ENCODE measurements at regions not wholly inside any gene's neighbourhood (a gene's known extent, or its start where the extent isn't known, plus 50 kb on each side); places are given as distances from the start of the nearest gene placed in this dataset.
A peak's percentile ranks its signal among the peaks of the same experiment; 100 is the strongest.

DNA sequence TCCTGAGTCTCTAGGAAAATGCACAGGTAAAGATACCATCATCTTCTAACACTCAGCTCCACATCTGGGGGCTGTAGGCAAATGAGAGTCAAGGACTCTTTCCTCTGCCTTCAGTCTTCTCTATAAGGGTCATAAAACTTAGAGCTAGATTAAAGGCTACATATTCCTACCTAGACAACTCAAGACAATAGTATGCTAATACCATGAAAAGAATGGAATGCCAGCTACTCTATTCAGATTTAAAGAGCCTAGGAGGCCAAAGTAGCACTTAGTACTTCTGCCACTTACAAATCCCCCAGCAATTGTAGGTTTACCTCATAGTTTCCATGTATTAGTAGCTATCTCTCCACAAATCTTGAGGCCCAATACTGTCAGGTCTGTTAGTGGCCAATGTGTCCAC, 453.0 kb downstream of the SLITRK5 start:
- Histone ChIP-seq H3K36me3 (ENCODE audit: insufficient read depth, low read length) (no peaks in the 10 kb centered on the region), H3K4me3 (no peak overlapping the region), H3K27ac (no peak overlapping the region), H3K9ac (ENCODE audit: insufficient read length) (no peak overlapping the region), H3K9me3 (ENCODE audit: low read depth, low read length) (no peaks in the 10 kb centered on the region)
- DNase-seq (ENCODE audit: low read depth, low spot score), result no peak
- no peak for TF ChIP-seq EZH2 (IDR thresholded peaks at IDR 0.05)
- TF ChIP-seq POLR2AphosphoS5 (IDR thresholded peaks at IDR 0.05; ENCODE audit: borderline replicate concordance, low read depth, low read length), result no peak
- no peak for TF ChIP-seq FOXP2 (optimal IDR thresholded peaks at IDR 0.05; ENCODE audit: control extremely low read depth, extremely low read length, insufficient read depth)

DNA sequence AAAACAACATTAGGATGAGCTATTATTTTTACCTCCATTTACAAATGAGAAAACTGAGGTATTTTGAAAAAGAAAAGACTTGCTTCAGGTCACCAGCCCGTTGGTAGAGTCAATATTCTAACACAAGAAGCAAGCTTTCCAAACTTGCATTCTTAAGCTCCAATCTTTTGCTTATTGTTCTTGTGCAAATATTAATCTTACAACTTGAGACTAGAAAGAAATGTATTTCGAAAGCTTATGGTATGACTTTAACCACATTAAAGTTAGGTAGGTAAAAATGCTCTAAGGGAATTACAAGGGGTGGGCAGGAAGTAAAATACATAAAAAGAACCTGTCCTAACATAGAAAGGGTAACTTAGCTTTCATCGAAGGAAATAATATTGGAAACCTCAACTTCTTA, 453.9 kb downstream of the SLITRK5 start:
- H3K36me3 ChIP-seq (ENCODE audit: insufficient read depth, low read length), result no peaks in the 10 kb centered on the region

GRCh38 chr13:88136098-88136790, 465.1 kb downstream of the SLITRK5 start:
- H3K9me3 ChIP-seq (ENCODE audit: low read depth, low read length), result no peaks in the 10 kb centered on the region
- DNase-seq (ENCODE audit: low read depth, low spot score), result no peak
- TF ChIP-seq EZH2 (IDR thresholded peaks at IDR 0.05) (no peak), POLR2AphosphoS5 (IDR thresholded peaks at IDR 0.05; ENCODE audit: borderline replicate concordance, low read depth, low read length) (no peak), FOXP2 (optimal IDR thresholded peaks at IDR 0.05; ENCODE audit: control extremely low read depth, extremely low read length, insufficient read depth) (no peak)
- H3K27ac ChIP-seq, result no peak overlapping the region
- H3K4me3 ChIP-seq, result no peak overlapping the region
- H3K36me3 ChIP-seq (ENCODE audit: insufficient read depth, low read length), result no peaks in the 10 kb centered on the region
- no peak overlapping the region for H3K9ac ChIP-seq (ENCODE audit: insufficient read length)

More for the DNA sequence above, 453.9 kb downstream of the SLITRK5 start:
- no peak overlapping the region for H3K9ac ChIP-seq (ENCODE audit: insufficient read length)
- TF ChIP-seq POLR2AphosphoS5 (IDR thresholded peaks at IDR 0.05; ENCODE audit: borderline replicate concordance, low read depth, low read length), result no peak
- TF ChIP-seq FOXP2 (optimal IDR thresholded peaks at IDR 0.05; ENCODE audit: control extremely low read depth, extremely low read length, insufficient read depth), result no peak
- TF ChIP-seq EZH2 (IDR thresholded peaks at IDR 0.05), result no peak
- no peak overlapping the region for H3K27ac ChIP-seq
- no peak for DNase-seq (ENCODE audit: low read depth, low spot score)
- H3K4me3 ChIP-seq, result no peak overlapping the region
- H3K9me3 ChIP-seq (ENCODE audit: low read depth, low read length), result no peaks in the 10 kb centered on the region

DNA sequence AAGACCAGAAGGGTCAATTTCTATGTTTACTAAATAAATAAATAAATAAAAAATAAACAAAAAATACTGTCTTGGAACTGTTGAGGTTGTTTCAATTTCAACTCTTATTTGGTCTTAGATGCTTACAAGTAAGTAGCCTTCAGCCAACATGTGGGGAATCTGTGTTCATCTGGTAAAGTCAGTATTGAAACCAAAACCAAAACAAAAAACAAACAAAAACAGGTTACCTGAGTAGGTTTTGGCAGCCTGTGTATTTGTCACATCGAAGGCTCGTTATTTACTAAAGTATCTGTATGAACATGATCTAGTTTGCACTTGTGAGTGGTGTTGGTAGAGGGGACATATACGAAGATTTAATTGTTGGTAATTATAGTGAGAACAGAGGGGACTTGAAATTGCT, 471.5 kb downstream of the SLITRK5 start:
- no peaks in the 10 kb centered on the region for H3K9me3 ChIP-seq (ENCODE audit: low read depth, low read length)
- no peak for DNase-seq (ENCODE audit: low read depth, low spot score)
- TF ChIP-seq POLR2AphosphoS5 (IDR thresholded peaks at IDR 0.05; ENCODE audit: borderline replicate concordance, low read depth, low read length) (no peak), FOXP2 (optimal IDR thresholded peaks at IDR 0.05; ENCODE audit: control extremely low read depth, extremely low read length, insufficient read depth) (no peak), EZH2 (IDR thresholded peaks at IDR 0.05) (no peak)

GRCh38 chr13:88144580-88144979, 473.4 kb downstream of the SLITRK5 start:
- Histone ChIP-seq H3K4me3 (no peak overlapping the region), H3K9ac (ENCODE audit: insufficient read length) (no peak overlapping the region), H3K27ac (no peak overlapping the region), H3K9me3 (ENCODE audit: low read depth, low read length) (no peaks in the 10 kb centered on the region), H3K36me3 (ENCODE audit: insufficient read depth, low read length) (no peaks in the 10 kb centered on the region)
- TF ChIP-seq POLR2AphosphoS5 (IDR thresholded peaks at IDR 0.05; ENCODE audit: borderline replicate concordance, low read depth, low read length) (no peak), FOXP2 (optimal IDR thresholded peaks at IDR 0.05; ENCODE audit: control extremely low read depth, extremely low read length, insufficient read depth) (no peak), EZH2 (IDR thresholded peaks at IDR 0.05) (no peak)
- no peak for DNase-seq (ENCODE audit: low read depth, low spot score)

More for the DNA sequence above, 471.5 kb downstream of the SLITRK5 start:
- no peak overlapping the region for H3K27ac ChIP-seq
- no peaks in the 10 kb centered on the region for H3K36me3 ChIP-seq (ENCODE audit: insufficient read depth, low read length)
- no peak overlapping the region for H3K9ac ChIP-seq (ENCODE audit: insufficient read length)
- no peak overlapping the region for H3K4me3 ChIP-seq

DNA sequence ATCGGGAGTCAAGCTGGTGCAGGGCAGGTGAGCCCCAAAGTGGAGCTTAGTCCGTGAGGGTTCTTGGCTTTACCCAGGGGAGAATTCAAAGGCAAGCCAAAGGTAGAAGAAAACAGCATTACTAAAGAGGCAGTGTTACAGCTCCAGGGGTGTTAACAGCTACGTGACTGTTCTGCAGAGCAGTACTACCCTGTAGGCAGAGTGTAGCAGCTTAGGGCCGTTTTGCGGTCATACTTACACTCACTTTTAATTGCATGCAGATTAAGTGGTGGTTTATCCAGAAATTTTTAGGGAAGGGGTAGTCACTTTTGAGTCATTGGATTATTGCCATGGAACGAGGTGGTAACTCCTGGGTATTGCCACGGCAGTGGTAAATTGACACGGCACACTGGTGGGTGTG, 482.2 kb downstream of the SLITRK5 start:
- Histone ChIP-seq H3K4me3 (peak overlapping the region; percentile 28), H3K9ac (ENCODE audit: insufficient read length) (no peak overlapping the region), H3K27ac (0 out of 2 replicates have a peak overlapping the region, but pooled peaks have one; percentile 33), H3K36me3 (ENCODE audit: insufficient read depth, low read length) (no peaks in the 10 kb centered on the region), H3K9me3 (ENCODE audit: low read depth, low read length) (no peaks in the 10 kb centered on the region)
- DNase-seq (ENCODE audit: low read depth, low spot score), result peak; percentile 20
- TF ChIP-seq POLR2AphosphoS5 (IDR thresholded peaks at IDR 0.05; ENCODE audit: borderline replicate concordance, low read depth, low read length) (no peak), EZH2 (IDR thresholded peaks at IDR 0.05) (no peak), FOXP2 (optimal IDR thresholded peaks at IDR 0.05; ENCODE audit: control extremely low read depth, extremely low read length, insufficient read depth) (no peak)

DNA sequence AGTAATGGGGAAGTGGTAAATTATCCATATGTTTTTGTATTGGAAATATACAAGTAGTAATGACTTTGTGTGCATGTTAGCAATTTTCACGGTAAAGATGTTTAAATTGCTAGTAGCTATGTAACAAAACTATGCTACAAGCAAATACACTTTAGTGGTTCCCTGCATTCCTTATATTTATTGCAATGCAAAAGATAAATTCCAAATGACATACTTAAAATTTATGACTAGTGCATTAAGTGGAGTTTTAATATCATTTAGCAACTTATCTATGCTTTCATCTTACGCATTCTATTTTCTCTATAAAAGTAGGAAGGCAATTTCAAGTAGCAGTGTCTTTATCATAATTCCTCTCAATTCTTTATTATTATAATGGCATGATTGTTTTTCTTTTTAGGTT, 482.8 kb downstream of the SLITRK5 start:
- Histone ChIP-seq H3K4me3 (peak overlapping the region; percentile 28), H3K36me3 (ENCODE audit: insufficient read depth, low read length) (no peaks in the 10 kb centered on the region), H3K9me3 (ENCODE audit: low read depth, low read length) (no peaks in the 10 kb centered on the region), H3K9ac (ENCODE audit: insufficient read length) (no peak overlapping the region), H3K27ac (peak overlapping the region; percentile 33; the same call in 1 of the 2 replicates)
- peak; percentile 56 for DNase-seq (ENCODE audit: low read depth, low spot score)
- no peak for TF ChIP-seq FOXP2 (optimal IDR thresholded peaks at IDR 0.05; ENCODE audit: control extremely low read depth, extremely low read length, insufficient read depth)
- TF ChIP-seq EZH2 (IDR thresholded peaks at IDR 0.05), result no peak
- no peak; the same call in 1 of the 2 replicates for TF ChIP-seq POLR2AphosphoS5 (IDR thresholded peaks at IDR 0.05; ENCODE audit: borderline replicate concordance, low read depth, low read length)

DNA sequence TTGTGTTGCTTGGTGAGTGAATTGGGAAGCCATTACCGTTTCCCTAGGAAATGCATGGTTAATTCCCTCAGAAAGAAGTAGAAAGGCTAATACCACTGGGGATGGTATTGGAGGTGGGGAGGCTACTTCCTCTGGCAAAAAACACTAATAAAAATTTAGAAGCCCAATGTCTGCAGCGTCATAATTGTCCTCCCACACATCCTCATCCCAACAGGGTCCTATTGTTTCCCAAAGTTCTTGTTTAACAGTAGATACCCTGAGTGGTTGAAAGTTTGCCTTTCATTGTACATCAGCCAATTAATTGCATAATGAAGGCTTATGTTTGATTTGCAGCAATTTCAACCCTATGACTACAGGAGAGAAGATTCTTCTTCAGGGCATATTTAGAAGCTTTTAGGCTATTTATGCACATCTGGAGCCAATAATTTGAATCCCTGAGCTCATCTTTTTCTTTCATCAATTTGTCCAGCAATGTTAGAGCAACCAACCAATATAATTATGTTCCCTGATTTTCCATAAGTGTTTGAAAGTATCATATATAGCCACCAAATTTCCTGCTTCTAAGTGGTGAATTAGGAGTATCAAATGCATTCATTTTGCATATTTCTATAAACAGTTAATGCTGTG, 491.0 kb downstream of the SLITRK5 start:
- no peak overlapping the region for H3K9ac ChIP-seq (ENCODE audit: insufficient read length)
- peak; percentile 66 for DNase-seq (ENCODE audit: low read depth, low spot score)
- no peak for TF ChIP-seq EZH2 (IDR thresholded peaks at IDR 0.05)
- peak; percentile 62; the same call in 1 of the 2 replicates for TF ChIP-seq POLR2AphosphoS5 (IDR thresholded peaks at IDR 0.05; ENCODE audit: borderline replicate concordance, low read depth, low read length)
- TF ChIP-seq FOXP2 (optimal IDR thresholded peaks at IDR 0.05; ENCODE audit: control extremely low read depth, extremely low read length, insufficient read depth), result no peak
- peak overlapping the region; percentile 63; the same call in 1 of the 2 replicates for H3K27ac ChIP-seq
- H3K36me3 ChIP-seq (ENCODE audit: insufficient read depth, low read length), result no peaks in the 10 kb centered on the region
- H3K9me3 ChIP-seq (ENCODE audit: low read depth, low read length), result no peaks in the 10 kb centered on the region
- H3K4me3 ChIP-seq, result no peak overlapping the region
